SK-N-SH (cell line): ENCODE measurements at regions not wholly inside any gene's neighbourhood (a gene's known extent, or its start where the extent isn't known, plus 50 kb on each side); places are given as distances from the start of the nearest gene placed in this dataset.
A peak's percentile ranks its signal among the peaks of the same experiment; 100 is the strongest.

Experiments used
- CTCF ChIA-PET: fragments of 300-600, 350-600 bp; formaldehyde crosslinking; extraction: SDS; loops from one replicate; lab custom pipeline; 2021; lab: Yijun Ruan, JAX
- POLR2A ChIA-PET: fragments of 350-600 bp; sonication (Branson Sonifier 250); formaldehyde crosslinking; extraction: SDS; loops from one replicate; lab custom pipeline; 2020; ENCODE audit warnings: antibody characterized with exemption, inconsistent platforms; lab: Yijun Ruan, JAX
- DNase-seq: peaks from one replicate; pipeline ENCODE4 v3.0.0; 2012
- H2AFZ ChIP-seq: fragments of 200-600 bp; sonication (generic); 2 replicates; pipeline ENCODE4 v1.8.1; 2016; ENCODE audit warnings: antibody characterized with exemption, mild to moderate bottlenecking, low read depth
- H3F3A ChIP-seq: fragments of 200-600 bp; sonication (generic); replicated peaks from 2 replicates; pipeline ENCODE3; 2016; ENCODE audit warnings: antibody characterized with exemption, mild to moderate bottlenecking; ENCODE audit not compliant: insufficient read depth
- H3K27ac ChIP-seq, 2 experiments: fragments of 200-500 bp in 1 of 2; fragments of 200-600 bp in 1 of 2; sonication (Bioruptor generic) in 1 of 2; sonication (generic), shearing (Covaris generic) in 1 of 2; 2 replicates each; pipeline versions ENCODE4 v1.5.1 to v1.6.1; 2014 to 2016; ENCODE audit warnings: low read depth in 2 of 2, inconsistent platforms in 1 of 2, low read length in 1 of 2, mild to moderate bottlenecking in 1 of 2, mixed read lengths in 1 of 2
- H3K27me3 ChIP-seq: fragments of 200-600 bp; sonication (generic), shearing (Covaris generic); 2 replicates; pipeline ENCODE4 v1.6.1; 2016; ENCODE audit warnings: mixed run types; ENCODE audit not compliant: insufficient read depth
- H3K36me3 ChIP-seq, 2 experiments: fragments of 200-500 bp in 1 of 2; fragments of 200-600 bp in 1 of 2; sonication (Bioruptor generic) in 1 of 2; sonication (generic) in 1 of 2; replicated peaks in 1 of 2; 2 replicates each; pipeline versions ENCODE3 to v1.5.1; 2014 to 2016; ENCODE audit warnings: low read length in 1 of 2, mild to moderate bottlenecking in 1 of 2; ENCODE audit not compliant: insufficient read depth in 2 of 2, control insufficient read depth in 1 of 2
- H3K4me1 ChIP-seq, 2 experiments: fragments of 200-500 bp in 1 of 2; fragments of 200-600 bp in 1 of 2; sonication (Bioruptor generic) in 1 of 2; sonication (generic), shearing (Covaris generic) in 1 of 2; 2 replicates each; pipeline versions ENCODE4 v1.5.1 to v1.6.1; 2014 to 2016; ENCODE audit warnings: low read depth in 1 of 2, low read length in 1 of 2, mixed run types in 1 of 2; ENCODE audit not compliant: insufficient read depth in 2 of 2, control insufficient read depth in 1 of 2
- H3K4me2 ChIP-seq: fragments of 200-600 bp; sonication (generic), shearing (Covaris generic); 2 replicates; pipeline ENCODE4 v1.6.1; 2017; ENCODE audit warnings: mixed run types
- H3K4me3 ChIP-seq, 2 experiments: fragments of 200-500 bp in 1 of 2; fragments of 200-600 bp in 1 of 2; sonication (Bioruptor generic) in 1 of 2; sonication (generic), shearing (Covaris generic) in 1 of 2; 2 replicates each; pipeline versions ENCODE4 v1.5.1 to v1.8.1; 2014 to 2016; ENCODE audit warnings: low read depth in 2 of 2, inconsistent platforms in 1 of 2, low read length in 1 of 2, mild to moderate bottlenecking in 1 of 2, mixed read lengths in 1 of 2, moderate library complexity in 1 of 2
- H3K79me2 ChIP-seq: fragments of 200-600 bp; sonication (generic); 2 replicates; pipeline ENCODE4 v1.8.1; 2017; ENCODE audit warnings: mild to moderate bottlenecking; ENCODE audit not compliant: insufficient read depth
- H3K9ac ChIP-seq: fragments of 200-600 bp; sonication (generic); 2 replicates; pipeline ENCODE4 v1.6.1; 2017; ENCODE audit warnings: mixed run types
- H3K9me2 ChIP-seq: fragments of 200-600 bp; sonication (generic); 2 replicates; pipeline ENCODE4 v1.6.1; 2017; ENCODE audit warnings: mixed run types
- H3K9me3 ChIP-seq: fragments of 200-600 bp; sonication (generic); 2 replicates; pipeline ENCODE4 v1.6.1; 2017; ENCODE audit warnings: mixed run types, mild to moderate bottlenecking, moderate library complexity
- H4K20me1 ChIP-seq: fragments of 200-600 bp; sonication (generic); 2 replicates; pipeline ENCODE4 v1.6.1; 2017; ENCODE audit warnings: mild to moderate bottlenecking, mixed run types; ENCODE audit not compliant: insufficient read depth
- CHD2 ChIP-seq: fragments of 150-350 bp; IDR thresholded peaks from 2 replicates; pipeline ENCODE4 v1.6.1; 2018; ENCODE audit warnings: low read length; ENCODE audit not compliant: partially characterized antibody
- CTCF ChIP-seq: fragments of 200-600 bp; sonication (generic); IDR thresholded peaks from 2 replicates; pipeline ENCODE4 v1.6.1; 2017; ENCODE audit warnings: antibody characterized with exemption, mild to moderate bottlenecking, moderate library complexity
- EP300 ChIP-seq, 2 experiments: IDR thresholded peaks; 2 replicates each; pipeline versions ENCODE4 v1.4.0 to v1.6.1; 2012; ENCODE audit warnings: borderline replicate concordance in 1 of 2, low read depth in 1 of 2, low read length in 1 of 2
- EZH2phosphoT487 ChIP-seq: fragments of 200-600 bp; sonication (generic); IDR thresholded peaks from 2 replicates; pipeline ENCODE4 v1.6.1; 2017; ENCODE audit warnings: low read depth, mixed run types, mild to moderate bottlenecking, antibody characterized with exemption, moderate library complexity, borderline replicate concordance
- GABPA ChIP-seq: IDR thresholded peaks from 2 replicates; pipeline ENCODE4 v1.4.0; 2012; ENCODE audit warnings: low read depth, mild to moderate bottlenecking
- GATA2 ChIP-seq: sonication (generic); formaldehyde crosslinking; IDR thresholded peaks from 2 replicates; pipeline ENCODE4 v1.5.0; 2020; ENCODE audit warnings: mild to moderate bottlenecking, missing genetic modification reagents
- JUND ChIP-seq: IDR thresholded peaks from 2 replicates; pipeline ENCODE4 v1.4.0; 2012
- MEF2A ChIP-seq: IDR thresholded peaks from 2 replicates; pipeline ENCODE4 v1.4.0; 2012; ENCODE audit warnings: low read depth, borderline replicate concordance
- POLR2AphosphoS5 ChIP-seq: IDR thresholded peaks from 2 replicates; pipeline ENCODE4 v1.6.1; 2012; ENCODE audit warnings: low read depth, low read length
- RAD21 ChIP-seq: IDR thresholded peaks from 2 replicates; pipeline ENCODE4 v1.6.1; 2012; ENCODE audit warnings: mild to moderate bottlenecking, low read length
- RCOR1 ChIP-seq: fragments of 150-350 bp; IDR thresholded peaks from 2 replicates; pipeline ENCODE4 v1.6.1; 2017; ENCODE audit warnings: antibody characterized with exemption, low read length
- REST ChIP-seq: IDR thresholded peaks from 2 replicates; pipeline ENCODE4 v1.6.1; 2012; ENCODE audit warnings: mild to moderate bottlenecking, low read depth, low read length, moderate library complexity
- RFX5 ChIP-seq: IDR thresholded peaks from 2 replicates; pipeline ENCODE4 v1.6.1; 2012; ENCODE audit warnings: mild to moderate bottlenecking, improper control_type of control experiment, low read length
- SMC3 ChIP-seq: IDR thresholded peaks from 2 replicates; pipeline ENCODE4 v1.6.1; 2012; ENCODE audit warnings: low read depth, low read length, improper control_type of control experiment
- TAF1 ChIP-seq: IDR thresholded peaks from 2 replicates; pipeline ENCODE4 v1.6.1; 2012; ENCODE audit warnings: low read depth, mild to moderate bottlenecking, low read length, moderate library complexity, borderline replicate concordance
- TCF12 ChIP-seq: IDR thresholded peaks from 2 replicates; pipeline ENCODE4 v1.4.0; 2012
- TEAD4 ChIP-seq: IDR thresholded peaks from 2 replicates; pipeline ENCODE4 v1.4.0; 2012; ENCODE audit warnings: mild to moderate bottlenecking, borderline replicate concordance; ENCODE audit not compliant: insufficient read depth
- USF1 ChIP-seq: IDR thresholded peaks from 2 replicates; pipeline ENCODE4 v1.4.0; 2012; ENCODE audit warnings: low read depth, borderline replicate concordance
- WGBS: methylation state at CpG from one replicate; pipeline ENCODE4 v1.1.6; 2017; ENCODE audit warnings: low lambda C conversion rate; 5-methylcytosine and 5-hydroxymethylcytosine counted together
- TF ChIP-seq, protein P1 (sequence below): fragments of 150-350 bp; IDR thresholded peaks from 2 replicates; pipeline ENCODE4 v1.6.1; 2017; ENCODE audit warnings: antibody characterized with exemption, low read length, low read depth, borderline replicate concordance
- TF ChIP-seq, protein P2 (sequence below): IDR thresholded peaks from 2 replicates; pipeline ENCODE4 v1.4.0; 2012; ENCODE audit warnings: low read depth, borderline replicate concordance

DNA sequence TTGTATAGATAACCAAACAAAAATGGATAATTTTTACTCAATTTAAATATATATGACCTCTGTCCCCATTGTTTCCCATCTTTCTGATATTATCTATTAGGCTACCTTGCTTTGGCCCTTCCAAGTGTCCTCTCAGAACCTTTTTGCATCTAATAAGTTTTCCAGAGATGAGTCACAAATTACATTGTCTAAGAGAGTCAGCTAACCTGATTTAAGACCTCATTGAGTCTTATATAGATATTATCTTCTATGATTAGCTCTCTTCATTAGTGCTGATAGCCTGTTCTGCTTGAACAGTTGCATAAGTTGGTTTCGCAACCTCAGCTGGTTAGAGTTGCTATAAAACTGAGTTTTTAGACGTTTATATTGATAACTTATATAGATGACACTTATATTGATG is 623.1 kb downstream of the LRRC70 start:
- Histone ChIP-seq H3K4me2 (no peak overlapping the region), H3K4me1 (no peaks in the 10 kb centered on the region), H3F3A (no peaks in the 10 kb centered on the region), H3K36me3 (no peaks in the 10 kb centered on the region), H2AFZ (no peak overlapping the region), H3K27me3 (no peaks in the 10 kb centered on the region), H3K9me3 (no peaks in the 10 kb centered on the region), H3K9ac (no peak overlapping the region), H3K4me3 (no peak overlapping the region), H4K20me1 (no peaks in the 10 kb centered on the region), H3K9me2 (no peaks in the 10 kb centered on the region; the same call in 1 of the 2 replicates), H3K79me2 (no peaks in the 10 kb centered on the region), H3K27ac (no peak overlapping the region)
- ChIA-PET POLR2A (no interaction called here), CTCF (no interaction called here)
- TF ChIP-seq RCOR1: no peak
- no peak for TF ChIP-seq EZH2phosphoT487
- no peak for TF ChIP-seq MEF2A
- TF ChIP-seq JUND: 0 out of 2 replicates have a peak, but pooled peaks have one; percentile 5
- no peak for TF ChIP-seq RFX5
- TF ChIP-seq CTCF: no peak
- TF ChIP-seq SMC3: no peak
- WGBS: 22% methylated on average over 2 of the region's 2 CpGs
- DNase-seq: no peak

DNA sequence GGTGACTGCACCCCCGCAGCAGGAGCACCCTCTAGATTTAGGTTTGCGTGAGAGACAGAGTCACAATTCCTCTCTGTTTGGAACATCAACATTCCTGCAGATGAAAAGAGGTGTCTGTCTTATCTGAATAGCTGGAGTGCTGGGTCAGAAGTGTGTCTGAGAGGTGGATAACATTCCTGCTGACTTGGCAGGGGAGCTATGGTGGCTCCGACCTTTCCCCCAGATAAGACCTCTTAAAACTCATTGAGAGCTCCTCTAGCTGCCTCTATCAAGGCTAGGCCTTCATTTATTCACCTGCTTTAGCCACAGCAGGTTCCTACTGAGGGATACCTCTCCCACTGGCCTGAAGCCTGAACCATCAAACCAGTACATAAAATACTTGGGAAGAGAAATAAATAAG is 615.5 kb downstream of the LRRC70 start:
- Histone ChIP-seq H3K4me1 (no peaks in the 10 kb centered on the region), H3K9me3 (no peaks in the 10 kb centered on the region), H3K27ac (no peak overlapping the region), H4K20me1 (no peaks in the 10 kb centered on the region), H3K4me3 (no peak overlapping the region), H3K27me3 (no peaks in the 10 kb centered on the region), H3K9ac (no peak overlapping the region), H3F3A (no peaks in the 10 kb centered on the region), H3K9me2 (no peaks in the 10 kb centered on the region), H3K79me2 (no peaks in the 10 kb centered on the region), H3K4me2 (no peak overlapping the region), H2AFZ (no peak overlapping the region), H3K36me3 (no peaks in the 10 kb centered on the region)
- WGBS: 4% methylated on average over 3 of the region's 3 CpGs
- CTCF ChIA-PET: no interaction called here
- POLR2A ChIA-PET: no interaction called here
- DNase-seq: no peak
- TF ChIP-seq RAD21 (no peak), MEF2A (no peak), EZH2phosphoT487 (no peak), GABPA (no peak), GATA2 (no peak), EP300 (IDR thresholded peaks at IDR 0.05; ENCODE audit: borderline replicate concordance in 1 of 2, low read depth in 1 of 2, low read length in 1 of 2) (no peak), REST (no peak), USF1 (no peak), CHD2 (no peak), TEAD4 (no peak), TAF1 (no peak), POLR2AphosphoS5 (no peak), TCF12 (no peak)
- TF ChIP-seq, protein P1, sequence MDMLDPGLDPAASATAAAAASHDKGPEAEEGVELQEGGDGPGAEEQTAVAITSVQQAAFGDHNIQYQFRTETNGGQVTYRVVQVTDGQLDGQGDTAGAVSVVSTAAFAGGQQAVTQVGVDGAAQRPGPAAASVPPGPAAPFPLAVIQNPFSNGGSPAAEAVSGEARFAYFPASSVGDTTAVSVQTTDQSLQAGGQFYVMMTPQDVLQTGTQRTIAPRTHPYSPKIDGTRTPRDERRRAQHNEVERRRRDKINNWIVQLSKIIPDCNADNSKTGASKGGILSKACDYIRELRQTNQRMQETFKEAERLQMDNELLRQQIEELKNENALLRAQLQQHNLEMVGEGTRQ: no peak
- TF ChIP-seq, protein P2, sequence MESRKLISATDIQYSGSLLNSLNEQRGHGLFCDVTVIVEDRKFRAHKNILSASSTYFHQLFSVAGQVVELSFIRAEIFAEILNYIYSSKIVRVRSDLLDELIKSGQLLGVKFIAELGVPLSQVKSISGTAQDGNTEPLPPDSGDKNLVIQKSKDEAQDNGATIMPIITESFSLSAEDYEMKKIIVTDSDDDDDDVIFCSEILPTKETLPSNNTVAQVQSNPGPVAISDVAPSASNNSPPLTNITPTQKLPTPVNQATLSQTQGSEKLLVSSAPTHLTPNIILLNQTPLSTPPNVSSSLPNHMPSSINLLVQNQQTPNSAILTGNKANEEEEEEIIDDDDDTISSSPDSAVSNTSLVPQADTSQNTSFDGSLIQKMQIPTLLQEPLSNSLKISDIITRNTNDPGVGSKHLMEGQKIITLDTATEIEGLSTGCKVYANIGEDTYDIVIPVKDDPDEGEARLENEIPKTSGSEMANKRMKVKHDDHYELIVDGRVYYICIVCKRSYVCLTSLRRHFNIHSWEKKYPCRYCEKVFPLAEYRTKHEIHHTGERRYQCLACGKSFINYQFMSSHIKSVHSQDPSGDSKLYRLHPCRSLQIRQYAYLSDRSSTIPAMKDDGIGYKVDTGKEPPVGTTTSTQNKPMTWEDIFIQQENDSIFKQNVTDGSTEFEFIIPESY: no peak
